RWPE1 (cell line): ENCODE measurements at regions not wholly inside any gene's neighbourhood (a gene's known extent, or its start where the extent isn't known, plus 50 kb on each side); places are given as distances from the start of the nearest gene placed in this dataset.

Source experiments
- CTCF ChIA-PET: fragments of 350-600 bp; sonication (Branson Sonifier 250); formaldehyde crosslinking; extraction: SDS; loops from one replicate; lab custom pipeline; 2021; lab: Yijun Ruan, JAX
- POLR2A ChIA-PET: fragments of 400-600 bp; formaldehyde crosslinking; extraction: SDS; loops from one replicate; lab custom pipeline; 2020; ENCODE audit warnings: antibody characterized with exemption; ENCODE audit not compliant: low non-redundant PET; lab: Yijun Ruan, JAX
- DNase-seq: peaks from one replicate; pipeline ENCODE4 v3.0.0; 2012; ENCODE audit warnings: low spot score
- H3K27ac ChIP-seq: fragments of 450-650 bp; 2 replicates; pipeline ENCODE4 v1.5.1; 2017
- CTCF ChIP-seq: fragments of 450-650 bp; conservative IDR thresholded peaks from 2 replicates; pipeline ENCODE4 v1.5.1; 2017; ENCODE audit warnings: low read depth, mild to moderate bottlenecking

DNA sequence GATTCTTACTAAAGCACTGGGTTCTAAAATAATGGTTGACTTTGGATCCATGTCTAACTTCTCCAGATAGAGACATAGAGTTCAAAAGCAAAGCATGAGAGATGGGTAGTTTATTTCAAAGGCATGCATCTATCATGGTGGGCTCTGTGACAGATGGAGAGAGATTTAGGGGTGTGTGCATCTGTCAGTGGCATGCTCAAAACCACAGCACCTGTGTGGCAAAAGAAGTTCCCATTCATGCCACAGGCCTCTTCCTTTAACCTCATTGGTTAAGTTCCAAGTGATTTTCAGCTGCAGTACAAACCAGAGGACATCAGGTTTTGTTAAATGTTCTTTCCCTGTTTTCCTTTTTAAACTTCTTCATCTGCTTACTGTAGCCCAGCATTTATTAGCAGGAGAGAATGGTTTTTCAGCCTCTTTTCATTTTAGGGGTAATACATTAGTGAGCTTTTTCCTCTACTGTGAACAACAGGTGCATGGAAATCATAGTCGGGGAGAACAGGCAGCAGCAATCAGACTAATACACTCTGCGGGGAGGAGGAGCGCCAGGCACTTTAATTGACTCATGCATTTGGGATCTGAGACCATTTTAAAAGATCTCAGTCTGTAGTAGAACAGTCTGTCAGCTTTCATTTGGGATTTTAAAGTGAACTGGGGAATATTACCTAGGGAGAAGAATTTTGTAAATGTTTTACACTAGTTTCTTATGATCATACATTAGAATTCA is 52.4 kb upstream of the UPP2 start:
- no peak overlapping the region for H3K27ac ChIP-seq
- no peak for TF ChIP-seq CTCF
- ChIA-PET CTCF (no interaction called here), POLR2A (no interaction called here)
- no peak for DNase-seq

GRCh38 chr2:158048327-158048726 is 53.3 kb upstream of the UPP2 start:
- TF ChIP-seq CTCF, result no peak
- ChIA-PET CTCF (no interaction called here), POLR2A (no interaction called here)
- no peak for DNase-seq
- no peak overlapping the region for H3K27ac ChIP-seq

DNA sequence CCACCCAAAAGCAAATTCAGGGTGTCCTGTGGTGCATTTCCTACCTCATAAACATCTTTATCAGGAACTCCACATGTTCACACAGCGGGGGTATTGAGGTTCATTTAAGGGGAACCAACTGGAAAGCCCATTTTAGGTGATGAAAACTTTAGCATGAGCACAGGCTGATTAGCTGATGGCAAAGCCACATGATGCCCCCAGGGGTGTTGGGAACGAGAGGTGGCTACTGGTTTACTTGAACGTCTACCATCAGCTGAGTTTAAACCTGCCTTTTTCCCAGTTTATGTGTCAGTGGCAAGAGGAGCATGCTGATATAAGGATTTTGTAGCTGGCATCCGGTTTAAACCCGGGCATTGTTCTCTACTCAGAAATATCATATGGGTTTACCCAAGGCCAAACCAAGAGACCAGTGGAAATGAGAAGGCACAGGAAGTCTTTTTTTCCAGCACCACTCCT is 54.5 kb upstream of the UPP2 start:
- ChIA-PET CTCF (no interaction called here), POLR2A (no interaction called here)
- no peak overlapping the region for H3K27ac ChIP-seq
- no peak for DNase-seq
- TF ChIP-seq CTCF, result no peak

DNA sequence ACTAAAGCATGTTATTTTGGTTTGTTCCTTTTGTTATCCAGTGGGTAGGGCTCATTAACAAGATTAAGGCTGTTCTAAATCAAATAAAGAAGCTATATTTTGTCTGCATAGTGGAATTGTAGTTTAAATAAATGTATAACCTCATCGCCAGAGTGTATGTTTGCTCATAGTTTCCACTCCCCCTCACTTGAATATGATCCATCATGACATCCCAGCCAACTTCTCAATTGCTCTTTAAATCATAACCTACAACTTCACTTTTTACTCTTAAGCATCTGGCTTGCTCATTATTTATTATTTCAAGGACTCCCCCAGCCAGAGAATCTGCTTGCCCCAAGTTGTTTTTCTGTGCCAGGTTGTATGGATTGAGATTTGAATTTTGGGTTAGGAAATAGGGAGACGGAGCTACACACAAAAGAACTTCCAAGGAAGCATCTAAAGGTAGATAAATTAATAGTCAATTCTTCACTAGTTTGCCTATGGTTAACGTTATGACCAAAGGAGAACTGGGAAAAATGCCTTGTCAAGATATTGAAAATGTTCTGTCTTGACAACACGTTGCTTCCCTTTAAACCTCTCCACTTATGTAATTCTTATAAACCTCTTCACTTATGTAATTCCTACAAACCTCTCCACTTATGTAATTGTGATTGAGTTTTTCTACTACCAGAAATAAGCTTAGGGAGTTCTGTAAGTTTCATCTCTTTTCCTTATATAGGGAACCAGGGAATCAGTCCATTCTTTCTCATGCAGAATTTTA is 55.4 kb upstream of the UPP2 start:
- ChIA-PET POLR2A (no interaction called here), CTCF (interaction anchor here (0.6 to 0.7 kb wide), 2 partner anchors 28 to 703 kb away, joined by 3 read pairs; no protein-coding TSS in a partner anchor)
- no peak for TF ChIP-seq CTCF
- DNase-seq, result no peak
- no peak overlapping the region for H3K27ac ChIP-seq

DNA sequence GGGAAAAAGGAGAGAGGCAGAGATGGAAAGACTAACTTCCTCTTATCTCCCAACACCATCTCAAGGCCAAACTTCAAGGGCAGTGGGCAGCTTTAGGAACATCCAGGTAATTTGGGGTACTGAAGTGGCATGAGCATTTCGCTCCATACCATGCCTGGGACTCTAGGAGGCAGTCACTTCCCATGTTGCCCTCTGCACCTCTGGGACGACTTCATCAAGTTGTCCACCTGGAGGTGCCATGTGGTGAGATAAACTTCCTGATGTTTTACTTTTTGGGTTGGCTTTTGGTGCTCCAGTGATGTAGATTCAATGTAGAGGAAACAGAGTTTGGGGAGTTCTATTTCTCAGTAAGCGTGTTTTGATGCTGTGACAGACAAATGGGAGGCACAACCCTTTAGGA is 56.3 kb upstream of the UPP2 start:
- no peak for DNase-seq
- CTCF ChIA-PET, result interaction anchor here (0.6 to 0.8 kb wide), 2 partner anchors 68 to 704 kb away, joined by 3 read pairs; no protein-coding TSS in a partner anchor
- no peak overlapping the region for H3K27ac ChIP-seq
- POLR2A ChIA-PET, result no interaction called here
- TF ChIP-seq CTCF, result no peak

DNA sequence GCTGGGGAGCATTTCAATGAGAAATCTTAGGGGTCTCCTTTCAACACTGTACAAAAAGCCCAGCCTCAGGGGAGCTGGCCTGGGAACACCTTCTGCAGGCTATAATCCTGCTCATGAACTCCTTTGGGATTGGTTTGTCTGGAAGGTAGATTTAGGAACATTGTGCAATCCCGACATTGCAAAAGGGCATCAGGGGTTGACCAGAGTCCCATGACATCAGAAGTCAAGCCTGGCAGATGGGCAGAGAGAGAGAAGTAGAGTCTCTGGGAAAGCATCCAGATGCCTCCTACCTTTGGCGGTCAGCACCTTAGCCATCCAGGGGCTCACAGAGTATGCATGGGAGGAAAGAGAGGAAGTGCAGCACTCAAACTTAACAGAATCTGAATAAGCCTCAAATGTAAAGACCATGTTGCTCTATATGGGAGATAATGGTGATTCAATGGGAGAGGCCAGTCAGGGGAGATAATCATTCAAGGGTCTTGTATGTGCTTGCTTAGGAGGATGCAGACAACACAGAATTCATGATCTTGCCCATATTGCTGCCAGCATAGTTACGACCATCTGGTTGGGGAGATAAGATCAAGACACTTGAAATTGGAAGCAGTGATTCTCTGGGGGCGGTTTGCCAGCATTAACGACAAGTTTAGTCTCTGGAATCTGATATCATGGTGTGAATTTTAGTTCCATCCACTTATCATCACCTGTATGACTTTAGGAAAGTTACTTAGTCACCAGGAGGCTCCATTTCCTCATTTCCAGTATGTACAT is 58.3 kb upstream of the UPP2 start:
- POLR2A ChIA-PET, result no interaction called here
- TF ChIP-seq CTCF, result no peak
- CTCF ChIA-PET, result interaction anchor here (0.6 kb wide), 1 partner anchor 694 kb away, joined by 6 read pairs; no protein-coding TSS in a partner anchor
- H3K27ac ChIP-seq, result no peak overlapping the region
- no peak for DNase-seq
